GM12864 (cell line): ENCODE measurements at regions not wholly inside any gene's neighbourhood (a gene's known extent, or its start where the extent isn't known, plus 50 kb on each side); places are given as distances from the start of the nearest gene placed in this dataset.

ENCODE experiments used
- DNase-seq: peaks from one replicate; pipeline ENCODE4 v3.0.0-alpha.2; 2011; ENCODE audit warnings: low read depth
- H3K4me3 ChIP-seq: 2 replicates; pipeline ENCODE4 v1.5.1; 2011; ENCODE audit warnings: mild to moderate bottlenecking, low read depth, low read length, control low read depth
- TF ChIP-seq, protein P1 (sequence below): IDR thresholded peaks from 2 replicates; pipeline ENCODE4 v1.5.1; 2011; ENCODE audit warnings: low read depth, mild to moderate bottlenecking, moderate library complexity, low read length, control low read depth, inconsistent platforms; ENCODE audit errors: missing control alignments

DNA sequence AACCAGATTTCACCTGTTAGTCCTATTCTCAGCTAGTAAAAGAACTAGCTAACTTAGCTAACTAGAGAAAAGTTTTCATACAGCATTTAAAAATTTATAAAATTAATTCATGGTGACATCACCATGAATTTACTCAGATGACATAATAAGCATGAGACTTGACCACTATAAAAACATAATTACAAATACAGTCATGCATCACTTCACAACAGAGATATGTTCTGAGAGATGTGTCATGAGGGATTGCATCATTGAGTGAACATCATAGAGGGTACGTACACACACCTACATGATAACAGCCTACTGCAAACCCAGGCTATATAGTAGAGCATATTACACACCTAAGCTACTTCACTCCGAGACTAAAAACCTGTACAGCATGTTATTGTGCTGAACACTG lies 481.3 kb upstream of the CHAC2 start:
- no peak overlapping the region for H3K4me3 ChIP-seq

DNA sequence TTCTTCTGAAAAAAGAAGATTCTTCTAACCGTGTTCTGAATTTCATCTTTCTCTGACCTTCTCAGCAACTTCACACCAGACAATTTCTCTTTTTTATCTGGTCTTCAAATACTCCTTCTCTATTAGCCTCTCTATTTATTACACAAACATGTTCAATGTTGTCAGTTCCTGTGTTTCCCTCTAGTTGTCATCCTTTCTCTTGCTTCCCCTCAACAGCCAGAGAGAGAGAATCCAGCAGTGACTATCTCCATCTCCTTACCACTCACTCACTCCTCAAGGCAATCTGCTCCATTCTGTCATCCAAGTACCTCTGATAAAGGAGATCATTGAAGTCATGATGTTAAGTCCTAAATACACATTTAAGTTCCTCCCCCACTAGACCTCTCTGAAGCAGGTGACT lies 491.9 kb upstream of the CHAC2 start:
- TF ChIP-seq, protein P1, sequence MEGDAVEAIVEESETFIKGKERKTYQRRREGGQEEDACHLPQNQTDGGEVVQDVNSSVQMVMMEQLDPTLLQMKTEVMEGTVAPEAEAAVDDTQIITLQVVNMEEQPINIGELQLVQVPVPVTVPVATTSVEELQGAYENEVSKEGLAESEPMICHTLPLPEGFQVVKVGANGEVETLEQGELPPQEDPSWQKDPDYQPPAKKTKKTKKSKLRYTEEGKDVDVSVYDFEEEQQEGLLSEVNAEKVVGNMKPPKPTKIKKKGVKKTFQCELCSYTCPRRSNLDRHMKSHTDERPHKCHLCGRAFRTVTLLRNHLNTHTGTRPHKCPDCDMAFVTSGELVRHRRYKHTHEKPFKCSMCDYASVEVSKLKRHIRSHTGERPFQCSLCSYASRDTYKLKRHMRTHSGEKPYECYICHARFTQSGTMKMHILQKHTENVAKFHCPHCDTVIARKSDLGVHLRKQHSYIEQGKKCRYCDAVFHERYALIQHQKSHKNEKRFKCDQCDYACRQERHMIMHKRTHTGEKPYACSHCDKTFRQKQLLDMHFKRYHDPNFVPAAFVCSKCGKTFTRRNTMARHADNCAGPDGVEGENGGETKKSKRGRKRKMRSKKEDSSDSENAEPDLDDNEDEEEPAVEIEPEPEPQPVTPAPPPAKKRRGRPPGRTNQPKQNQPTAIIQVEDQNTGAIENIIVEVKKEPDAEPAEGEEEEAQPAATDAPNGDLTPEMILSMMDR = no peak
- H3K4me3 ChIP-seq = no peak overlapping the region
- DNase-seq = no peak

More for the DNA sequence above, 481.3 kb upstream of the CHAC2 start:
- DNase-seq = no peak
- TF ChIP-seq, protein P1 = no peak

- TF ChIP-seq, protein P1 = no peak
- no peak overlapping the region for H3K4me3 ChIP-seq
- DNase-seq = no peak
These were observed 499.0 kb upstream of the CHAC2 start for GRCh38 chr2:53268626-53269025.

DNA sequence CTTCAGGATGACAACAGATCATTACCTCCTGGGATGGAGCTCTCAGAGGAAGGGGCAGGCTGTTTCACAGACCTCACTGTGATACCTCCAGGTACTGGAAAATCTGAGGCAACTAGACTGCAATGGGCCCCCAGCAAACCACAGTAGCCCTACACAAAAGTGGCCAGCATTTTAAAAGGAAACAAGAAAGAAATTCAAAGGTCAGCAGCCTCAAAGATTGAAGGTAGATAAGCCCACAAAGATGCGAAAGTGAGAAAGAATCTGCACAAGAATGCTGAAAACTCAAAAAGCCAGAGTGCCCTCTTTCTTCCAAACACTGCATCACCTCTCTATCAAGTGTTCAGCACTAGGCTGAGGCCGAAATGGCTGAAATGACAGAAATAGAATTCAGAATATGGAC lies 499.5 kb upstream of the CHAC2 start:
- H3K4me3 ChIP-seq = no peak overlapping the region
- TF ChIP-seq, protein P1 = no peak
- no peak for DNase-seq

- DNase-seq = no peak
- TF ChIP-seq, protein P1 = no peak
- no peak overlapping the region for H3K4me3 ChIP-seq
These were observed 501.9 kb upstream of the CHAC2 start for GRCh38 chr2:53265544-53266299.

DNA sequence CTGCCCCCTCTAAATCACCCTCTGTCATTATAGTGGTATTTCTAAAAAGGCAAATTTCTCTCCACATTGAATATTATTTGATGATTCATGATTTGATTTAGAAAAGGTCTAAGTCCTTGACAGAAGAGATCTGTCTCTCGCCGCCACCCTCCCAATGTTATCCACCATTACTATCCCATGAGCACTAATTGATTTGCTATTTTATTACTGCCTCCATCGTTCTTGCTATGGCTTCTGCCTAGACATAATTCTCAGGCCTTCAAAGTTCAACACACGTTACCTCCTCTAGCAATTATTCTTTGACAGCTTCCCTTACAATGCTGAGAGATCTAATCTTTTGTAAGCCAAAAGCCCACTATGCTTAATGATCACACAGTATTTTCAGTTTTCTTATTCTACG lies 507.0 kb upstream of the CHAC2 start:
- TF ChIP-seq, protein P1 = no peak
- no peak overlapping the region for H3K4me3 ChIP-seq
- no peak for DNase-seq

- TF ChIP-seq, protein P1 = no peak
- no peak overlapping the region for H3K4me3 ChIP-seq
- no peak for DNase-seq
These were observed 508.1 kb upstream of the CHAC2 start for GRCh38 chr2:53259395-53260009.
